Smooth muscle cell of the brain vasculature (primary cell): ENCODE measurements at regions not wholly inside any gene's neighbourhood (a gene's known extent, or its start where the extent isn't known, plus 50 kb on each side); places are given as distances from the start of the nearest gene placed in this dataset.
"Not testable (repeated sequence)": the region's sequence is repeated elsewhere in the genome, so short reads cannot be mapped to it uniquely, and the experiment has no call there.

Experiments used
- DNase-seq: peaks from one replicate; pipeline ENCODE4 v3.0.0-alpha.2; 2012; ENCODE audit warnings: low read depth, low spot score

DNA sequence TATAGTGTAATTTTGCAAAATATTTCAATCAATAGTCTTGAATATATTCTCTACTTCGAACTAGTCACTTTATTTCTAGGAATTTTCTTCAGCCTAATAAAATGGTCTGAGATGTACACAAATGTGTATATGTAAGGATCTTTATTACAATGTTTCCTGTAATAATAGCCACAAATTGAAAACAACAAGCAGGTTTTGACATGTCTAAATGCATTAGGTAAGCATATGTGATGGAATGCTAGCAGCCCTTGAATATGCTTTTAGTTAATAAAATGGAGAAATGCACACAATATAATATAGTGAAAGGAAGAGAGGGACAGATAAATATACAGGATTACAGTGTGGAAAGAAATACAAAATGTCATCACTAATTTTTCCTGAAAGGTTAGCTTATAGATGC is 196.5 kb upstream of the IRX5 start:
- DNase-seq, result no peak

DNA sequence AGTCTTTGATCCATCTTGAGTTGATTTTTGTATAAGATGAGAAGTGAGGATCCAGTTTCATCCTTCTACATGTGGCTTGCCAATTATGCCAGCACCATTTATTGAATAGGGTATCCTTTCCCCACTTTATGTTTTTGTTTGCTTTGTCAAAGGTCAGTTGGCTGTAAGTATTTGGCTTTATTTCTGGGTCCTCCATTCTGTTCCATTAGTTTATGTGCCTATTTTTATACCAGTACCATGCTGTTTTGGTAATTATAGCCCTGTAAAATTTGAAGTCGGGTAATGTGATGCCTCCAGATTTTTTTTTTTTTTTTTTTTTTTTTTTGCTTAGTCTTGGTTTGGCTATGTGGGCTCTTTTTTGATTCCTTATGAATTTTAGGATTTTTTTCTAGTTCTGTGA is 203.0 kb upstream of the IRX5 start:
- not testable (repeated sequence) for DNase-seq

DNA sequence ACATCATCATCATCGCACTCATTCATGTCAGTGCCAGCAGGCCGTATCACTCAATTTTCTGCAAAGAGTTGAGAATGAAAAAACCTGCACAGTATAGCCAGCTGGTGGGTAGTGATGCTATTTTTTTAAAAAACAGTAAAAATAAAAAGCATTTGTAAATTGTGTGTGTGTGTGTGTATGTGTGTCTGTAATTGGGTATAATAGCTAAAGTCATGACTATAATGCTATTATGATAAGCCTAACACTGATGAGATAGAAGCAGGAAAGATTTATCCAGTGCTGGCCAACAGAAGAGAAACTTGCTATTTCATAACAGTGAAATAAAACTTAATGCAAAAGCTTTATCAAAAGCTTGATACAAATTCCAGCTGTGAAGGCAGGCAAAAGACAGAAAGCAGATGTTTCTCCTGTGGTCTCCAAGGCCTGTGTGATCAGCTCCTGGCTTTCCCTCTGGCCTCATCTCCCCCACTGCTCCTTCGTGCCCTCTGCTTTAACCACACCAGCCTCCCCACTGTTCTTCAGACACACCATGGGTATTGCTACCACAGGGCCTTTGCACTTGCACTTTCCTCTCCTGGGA is 206.2 kb upstream of the IRX5 start:
- DNase-seq, result no peak

DNA sequence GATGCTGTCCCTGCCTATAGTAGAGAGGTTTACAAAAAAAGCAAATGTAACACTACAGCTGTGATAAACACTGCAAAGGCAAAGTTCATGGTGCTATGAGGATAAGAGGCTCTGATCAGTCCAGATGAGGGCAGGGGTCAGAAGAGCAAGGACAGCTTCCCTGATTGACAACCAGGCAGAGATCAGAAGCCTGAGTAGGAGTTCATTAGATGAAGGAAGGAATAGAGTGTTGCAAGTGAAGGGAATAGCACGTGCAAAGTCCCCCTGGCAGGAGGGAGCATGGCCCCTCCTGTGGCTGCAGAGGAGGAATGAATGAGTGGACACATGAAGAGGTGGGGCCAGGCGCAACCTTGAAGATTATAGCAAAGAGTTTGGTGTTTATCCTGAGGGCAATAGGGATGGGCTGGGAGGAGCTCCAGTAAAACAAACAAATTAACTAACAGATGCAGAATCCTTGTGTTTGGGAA is 208.4 kb upstream of the IRX5 start:
- no peak for DNase-seq

DNA sequence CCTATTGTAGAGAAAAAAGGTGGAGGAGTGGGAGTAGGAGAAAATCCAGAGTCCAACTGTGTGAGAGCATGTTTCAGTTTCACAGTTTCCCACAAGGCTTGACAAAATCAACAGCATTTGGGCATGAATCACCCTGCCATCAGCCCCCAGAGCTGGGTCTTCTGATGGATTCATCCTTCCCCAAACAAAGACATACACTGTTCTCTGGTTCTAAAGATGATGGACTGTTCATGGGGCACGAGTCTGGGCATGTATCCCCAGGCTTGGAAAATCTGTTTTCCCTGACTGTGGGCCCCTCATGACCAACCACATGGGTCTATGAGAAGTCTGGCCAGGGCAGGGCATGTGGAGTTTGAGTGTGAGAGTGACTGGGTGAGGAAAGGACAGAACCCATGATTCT is 210.4 kb upstream of the IRX5 start:
- no peak for DNase-seq

DNA sequence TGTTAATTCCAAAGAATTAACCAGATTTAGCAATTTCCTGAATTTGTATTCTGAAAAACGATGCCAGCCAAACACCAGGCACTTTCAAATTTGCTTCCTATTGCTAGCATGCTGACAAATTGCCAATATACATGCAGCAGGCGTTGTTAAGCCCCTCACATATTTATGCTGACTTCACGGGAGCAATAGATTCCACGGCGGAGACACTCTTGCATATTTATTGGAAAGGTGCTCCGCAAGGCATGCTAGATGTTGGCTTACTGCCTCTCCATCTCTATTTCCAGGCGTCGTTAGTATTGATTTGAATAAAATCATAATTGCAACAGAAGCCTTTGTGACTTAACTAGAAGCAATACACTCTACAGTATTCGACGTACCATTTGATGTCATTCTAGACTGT is 211.0 kb upstream of the IRX5 start:
- DNase-seq, result no peak

DNA sequence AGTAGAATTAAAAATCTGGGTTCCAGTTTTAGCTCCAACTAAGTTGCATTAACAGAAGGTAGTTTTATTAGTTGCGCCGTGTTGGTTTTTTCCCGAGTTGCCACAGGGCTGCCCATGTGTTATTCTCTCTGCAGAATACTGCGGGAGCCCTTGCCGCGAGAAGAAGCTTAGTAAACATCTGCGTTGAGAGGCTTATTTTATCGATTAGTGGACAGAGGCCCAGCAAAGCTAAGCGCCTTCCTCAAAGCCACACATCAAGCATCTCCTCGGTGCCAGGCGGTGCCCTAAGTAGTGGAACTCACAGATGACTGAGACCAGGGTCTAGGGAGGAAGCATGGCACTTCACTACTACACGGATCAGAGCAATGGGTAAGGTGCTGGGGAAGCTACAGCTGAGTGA is 212.3 kb upstream of the IRX5 start:
- no peak for DNase-seq

DNA sequence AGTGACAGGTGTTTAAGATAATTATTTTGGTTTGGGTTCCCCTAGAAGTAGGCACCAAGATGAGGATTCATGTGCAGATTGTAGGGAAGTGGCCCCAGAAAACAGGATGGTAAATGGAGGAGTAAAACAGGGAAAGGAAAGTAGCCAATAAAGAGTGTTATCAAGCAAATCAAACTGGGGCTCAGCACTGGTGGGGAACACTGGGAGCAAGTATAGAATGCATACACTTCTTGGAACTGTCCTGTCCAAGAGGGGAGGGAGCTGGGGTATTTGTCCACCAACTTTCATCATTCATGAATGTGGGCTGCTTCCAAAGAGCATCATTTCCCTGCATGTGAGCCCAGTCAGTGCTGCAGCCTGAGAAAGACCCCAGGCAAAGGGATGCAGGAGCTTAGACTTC is 215.7 kb upstream of the IRX5 start:
- no peak for DNase-seq

DNA sequence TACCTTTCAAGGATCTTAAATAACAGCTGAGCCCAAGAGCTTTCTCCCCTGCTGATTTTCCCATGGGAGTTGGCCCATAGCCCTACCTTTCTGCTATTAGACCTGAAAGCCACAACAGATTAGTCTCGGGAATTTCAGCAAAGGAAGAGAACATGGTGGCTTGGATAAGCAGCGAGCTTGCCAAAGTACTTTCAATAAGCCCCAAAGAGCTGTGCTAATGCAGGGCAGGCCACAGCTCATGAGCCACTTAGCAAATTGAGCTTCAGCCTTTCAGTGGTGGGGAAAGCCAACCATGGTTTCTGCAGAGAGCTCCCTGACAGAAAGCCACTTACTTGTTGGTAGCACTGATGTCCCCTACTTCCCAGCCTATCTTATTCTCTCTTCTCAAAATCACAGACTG is 217.8 kb upstream of the IRX5 start:
- DNase-seq, result no peak

DNA sequence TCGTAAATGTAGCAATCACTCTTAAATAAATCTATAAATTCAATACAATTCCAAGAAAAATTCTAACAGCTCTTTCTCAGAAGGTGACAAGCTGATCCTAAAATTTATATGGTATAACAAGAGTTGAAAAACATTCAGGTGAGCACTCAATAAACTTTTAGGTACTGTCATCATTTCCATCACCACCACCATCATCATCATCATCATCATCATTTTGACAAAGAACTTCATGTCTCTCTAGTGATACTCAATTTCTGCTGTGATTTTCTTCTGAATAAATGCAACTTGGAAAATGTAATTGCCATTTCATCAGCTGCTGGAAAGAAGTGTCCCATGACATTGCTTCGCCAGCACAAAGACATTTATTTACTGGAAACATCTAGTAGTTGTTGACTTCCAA is 222.9 kb upstream of the IRX5 start:
- DNase-seq, result no peak

DNA sequence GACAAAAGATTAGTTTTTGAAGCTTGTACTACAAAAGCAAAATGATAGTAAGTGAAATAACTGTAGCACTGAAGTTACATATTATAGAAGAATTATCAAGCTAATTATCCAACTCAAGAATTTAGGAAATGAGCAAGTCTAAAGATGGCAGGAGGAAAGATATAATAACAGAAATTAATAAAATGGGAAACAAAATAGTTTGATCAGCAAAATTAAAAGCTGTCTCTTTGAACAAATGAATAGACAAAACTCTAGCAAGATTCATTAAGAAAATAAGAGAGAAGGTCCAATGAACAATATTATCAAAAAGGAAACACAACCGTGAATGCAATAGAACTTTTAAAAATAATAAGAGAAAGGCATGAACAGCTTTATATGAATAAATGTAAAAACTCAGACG is 224.3 kb upstream of the IRX5 start:
- DNase-seq, result no peak

DNA sequence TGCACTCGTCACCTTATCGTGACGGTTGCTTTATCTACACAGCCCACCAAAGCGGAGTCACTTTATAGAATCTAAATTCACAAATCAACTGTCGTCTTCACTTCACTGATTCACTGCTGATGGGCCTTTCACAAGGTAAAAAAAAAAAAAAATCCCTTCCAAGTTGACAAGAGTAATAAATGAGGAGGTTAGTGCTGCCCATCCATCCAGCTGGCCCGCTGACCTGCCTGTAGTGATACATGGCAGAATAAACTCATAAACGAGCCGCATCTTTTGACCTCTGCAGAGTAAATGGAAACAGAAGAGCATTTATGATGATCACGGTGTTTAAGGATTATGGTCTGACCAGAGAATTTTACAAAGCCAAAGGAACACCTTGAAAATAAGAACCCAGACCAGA is 227.3 kb upstream of the IRX5 start:
- no peak for DNase-seq

DNA sequence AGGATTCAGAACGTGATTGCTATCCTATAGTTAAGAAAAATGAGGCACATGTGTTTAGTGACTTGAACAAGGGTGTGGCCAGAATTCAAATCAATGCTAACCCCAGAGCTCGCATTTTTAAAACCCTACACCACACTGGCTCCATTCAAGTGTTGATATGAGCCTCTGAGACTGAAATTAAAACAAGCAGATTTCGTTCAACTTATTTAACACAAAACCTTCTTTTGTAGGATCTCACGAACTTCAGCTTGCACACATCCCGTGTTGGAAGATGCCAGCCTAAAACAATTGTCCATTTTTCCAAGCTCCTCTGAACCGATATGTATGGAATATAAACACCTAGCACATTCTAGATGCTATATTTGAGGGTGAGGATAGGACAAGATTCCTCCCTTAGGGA is 231.0 kb upstream of the IRX5 start:
- DNase-seq, result no peak

DNA sequence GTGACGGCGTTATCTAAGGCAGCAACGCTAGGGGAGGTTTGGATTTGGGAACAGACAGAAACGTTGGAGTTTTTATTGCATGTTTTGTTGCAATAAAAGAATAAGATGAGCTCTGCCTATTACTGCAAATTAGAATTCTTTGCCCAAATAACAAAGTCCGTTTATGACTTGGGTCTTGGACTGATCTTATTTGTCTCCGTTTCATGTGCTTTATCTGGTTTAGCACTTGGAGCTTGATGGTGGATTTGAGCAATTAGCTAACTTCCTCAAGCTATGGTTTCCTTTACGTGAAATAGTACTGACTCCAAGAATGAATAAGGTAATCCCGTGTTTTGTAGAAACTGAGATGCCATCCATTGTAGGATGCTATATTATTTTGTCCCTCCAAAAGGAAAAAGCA is 233.0 kb upstream of the IRX5 start:
- no peak for DNase-seq

DNA sequence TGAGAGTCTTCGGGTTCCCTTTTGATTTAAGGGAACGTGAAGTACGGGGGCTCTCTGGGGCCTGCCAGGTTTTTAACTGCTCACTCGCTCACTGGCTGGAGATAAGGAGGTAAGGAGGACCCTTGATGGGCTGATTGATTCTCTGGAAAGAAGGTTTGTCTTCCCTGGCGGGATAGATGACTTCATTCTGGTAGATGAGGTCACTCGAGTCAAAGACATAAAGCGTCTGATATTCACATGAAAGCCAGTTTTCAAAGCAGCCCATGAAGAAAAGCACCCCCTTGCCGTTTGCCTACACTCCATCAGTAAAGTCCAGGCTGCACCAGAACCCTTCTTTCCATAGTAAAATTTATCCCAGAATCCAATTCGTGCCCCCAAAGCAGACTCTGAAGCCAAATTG is 233.7 kb upstream of the IRX5 start:
- DNase-seq, result no peak

DNA sequence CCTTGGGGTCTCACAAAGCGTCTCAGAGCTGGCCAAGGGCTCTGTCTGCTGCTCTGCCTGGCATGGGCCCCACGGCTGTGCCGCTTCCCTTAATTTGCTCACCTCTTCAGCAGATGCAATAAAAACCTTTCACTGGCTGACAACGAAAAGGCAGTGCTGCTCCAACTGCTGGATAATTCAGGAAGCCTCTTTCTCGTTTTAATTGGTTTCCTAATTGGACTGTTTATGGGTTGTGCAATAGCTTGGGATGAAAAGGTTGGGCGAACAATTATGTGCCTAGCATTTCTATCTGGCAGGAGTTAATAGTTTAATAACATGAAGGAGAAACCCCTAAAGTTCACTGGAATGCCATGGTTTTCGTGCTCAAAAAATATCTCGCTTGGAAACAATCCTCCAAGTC is 234.1 kb upstream of the IRX5 start:
- no peak for DNase-seq

DNA sequence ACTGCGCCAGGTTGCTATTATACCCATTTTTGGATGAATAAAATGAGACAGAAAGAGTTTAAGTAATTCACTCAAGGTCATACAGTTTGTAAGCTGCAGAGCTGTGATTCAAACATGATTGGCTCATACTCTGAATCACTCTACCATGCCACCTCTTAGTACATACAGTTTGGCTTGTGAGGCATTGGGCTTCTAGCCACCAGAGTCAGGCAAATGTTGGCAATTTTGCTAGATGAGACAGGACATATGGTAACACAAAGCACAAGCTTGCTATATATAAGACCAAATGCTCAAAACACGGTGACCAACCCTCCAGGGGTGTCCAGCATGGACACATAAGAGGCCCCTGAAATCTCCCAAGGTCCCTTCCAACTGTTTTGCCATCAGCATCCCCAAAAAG is 236.0 kb upstream of the IRX5 start:
- no peak for DNase-seq

DNA sequence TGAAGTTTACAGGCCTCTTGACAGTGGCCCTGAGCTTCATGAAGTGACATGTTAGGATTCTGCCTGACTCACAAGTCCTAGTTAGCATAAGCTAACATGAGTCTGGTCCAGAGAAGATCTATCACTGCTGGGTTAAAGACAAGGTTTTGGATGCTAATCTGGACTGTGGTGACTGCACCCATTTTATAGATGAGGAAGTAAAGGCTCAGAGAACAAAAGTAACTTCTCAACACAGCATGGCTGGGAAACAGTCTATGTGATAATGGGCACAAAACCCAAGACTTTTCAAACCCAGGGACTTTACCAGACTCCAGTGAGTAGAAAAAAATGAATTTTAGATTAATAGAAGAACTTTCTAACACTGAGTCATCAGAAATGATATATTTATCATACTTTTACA is 236.8 kb upstream of the IRX5 start:
- no peak for DNase-seq

DNA sequence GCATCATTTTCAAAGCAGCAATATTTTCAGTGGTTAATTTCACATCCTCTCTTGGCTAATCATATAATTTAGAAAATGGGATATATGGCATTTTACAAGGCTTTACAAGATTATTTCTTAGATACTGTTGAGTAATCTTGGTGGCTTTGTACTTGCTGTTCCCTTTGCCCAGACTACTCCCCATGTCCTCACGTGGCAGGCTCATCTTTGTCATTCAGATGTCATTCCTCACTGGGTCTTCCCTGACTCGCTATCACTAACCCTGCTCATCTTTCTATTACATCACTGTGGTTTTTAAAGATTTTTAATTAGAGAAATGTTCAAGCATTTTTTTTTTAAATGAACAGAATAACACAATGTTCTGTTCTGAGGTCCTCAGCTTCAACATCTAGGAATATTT is 240.0 kb upstream of the IRX5 start:
- DNase-seq, result no peak

DNA sequence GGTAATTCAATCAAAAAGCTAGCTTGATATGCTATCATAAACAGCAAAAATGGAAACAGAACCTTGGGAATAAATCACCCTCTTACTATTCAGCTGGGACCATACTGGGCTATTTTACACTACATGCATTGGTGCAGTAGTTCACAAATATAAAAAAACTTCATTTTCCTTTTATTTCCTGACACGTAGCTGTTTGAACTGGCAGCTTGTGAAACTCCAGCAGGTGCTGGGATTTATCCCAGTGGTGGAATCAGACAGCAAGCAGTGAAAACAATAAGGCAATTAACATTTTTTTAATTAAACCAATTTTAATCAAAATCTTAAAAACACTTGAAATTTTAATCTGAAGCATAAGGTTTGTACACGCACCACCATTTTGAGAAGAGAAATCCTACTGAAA is 240.4 kb upstream of the IRX5 start:
- no peak for DNase-seq

DNA sequence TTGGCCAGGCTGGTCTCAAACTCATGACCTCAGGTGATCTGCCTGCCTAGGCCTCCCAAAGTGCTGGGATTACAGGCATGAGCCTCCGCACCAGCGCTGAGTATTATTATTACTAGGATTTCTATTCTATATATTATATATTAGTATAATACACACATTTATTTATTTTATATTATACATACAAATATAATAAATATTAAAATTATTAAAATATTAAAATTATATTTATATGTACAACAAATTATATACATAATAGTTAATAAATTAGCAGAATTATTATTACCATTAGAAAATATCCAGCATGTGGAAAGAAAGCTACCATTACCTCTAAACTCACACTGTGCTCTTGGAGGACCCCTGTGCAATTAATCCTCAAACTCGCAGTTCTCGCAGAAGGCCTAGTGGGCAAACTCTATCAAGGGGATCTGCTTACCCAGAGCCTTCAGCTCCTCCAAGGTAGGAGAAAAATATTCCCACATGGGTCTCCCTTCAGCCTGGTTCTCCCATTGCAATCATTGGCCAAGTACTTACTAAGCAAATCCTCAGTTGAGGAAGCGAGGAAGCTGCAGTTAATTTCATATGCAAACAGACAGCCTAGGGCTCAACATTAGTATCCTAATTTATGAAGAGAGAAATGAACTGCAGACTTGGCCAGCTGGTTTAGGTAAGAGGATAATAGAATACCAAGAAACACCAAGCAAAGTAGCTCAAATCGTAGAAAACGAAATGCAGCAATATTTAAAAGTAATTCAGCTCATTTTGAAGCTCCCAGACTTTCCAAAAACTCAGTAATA is 241.4 kb upstream of the IRX5 start:
- no peak for DNase-seq

DNA sequence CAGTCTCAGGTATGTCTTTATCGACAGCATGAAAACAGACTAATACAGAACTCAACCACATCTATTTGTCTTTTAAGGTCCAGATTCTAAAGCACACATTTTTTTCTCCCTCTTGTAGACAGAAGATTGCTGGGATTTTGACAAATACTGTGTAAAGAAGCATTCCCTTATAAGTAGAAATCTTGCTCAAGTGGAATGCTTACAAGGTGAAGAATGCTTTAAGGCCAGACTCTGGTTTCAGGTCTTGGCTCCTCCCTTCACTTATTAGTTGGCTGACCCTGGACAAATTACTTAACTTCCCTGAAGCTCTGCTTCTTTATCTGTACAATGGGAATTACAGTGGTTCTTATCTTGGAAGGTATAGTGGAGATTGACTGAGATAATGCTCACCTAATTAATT is 242.3 kb upstream of the IRX5 start:
- DNase-seq, result no peak

DNA sequence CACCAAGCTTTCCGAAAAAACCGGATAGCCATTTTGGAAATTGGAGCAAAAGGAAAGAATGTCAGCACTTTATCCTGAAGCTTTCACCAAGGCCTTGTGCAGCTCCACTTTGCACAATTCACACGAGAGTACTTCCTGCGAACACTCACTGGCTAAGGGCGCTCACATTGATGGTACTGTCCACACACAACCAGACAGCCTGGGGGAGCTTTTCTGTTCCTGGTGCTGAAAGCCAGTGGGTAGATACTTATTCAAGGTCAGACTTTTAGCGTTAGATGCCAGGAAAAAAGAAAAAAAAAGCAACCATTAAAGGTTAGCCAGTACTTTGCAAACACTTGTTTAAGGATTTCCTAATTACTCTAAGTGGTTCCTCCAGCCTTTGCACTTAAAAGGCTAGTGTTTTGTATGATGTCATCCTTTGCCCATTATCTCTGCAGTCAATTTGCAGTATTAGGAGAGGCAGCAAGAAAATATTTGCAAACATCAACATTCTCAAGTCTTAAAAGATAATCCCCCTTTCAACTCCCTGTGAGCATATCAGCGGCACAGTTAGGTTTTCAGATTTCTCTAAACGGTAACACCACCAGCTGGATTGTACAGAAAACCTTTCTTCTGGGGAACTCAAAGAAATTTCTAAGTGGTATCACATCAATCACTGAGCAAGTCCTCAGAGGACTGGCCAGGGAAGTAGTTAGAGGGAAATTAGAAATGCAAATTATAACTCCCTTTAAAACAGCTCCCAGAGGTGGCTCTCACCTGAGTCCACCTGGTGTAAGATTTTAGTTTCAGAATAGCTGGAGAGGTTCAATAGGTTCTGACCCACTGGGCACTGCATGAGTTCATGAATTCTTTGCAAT is 243.4 kb upstream of the IRX5 start:
- no peak for DNase-seq
